ENCODE measurements at regions not wholly inside any gene's neighbourhood (a gene's known extent, or its start where the extent isn't known, plus 50 kb on each side); places are given as distances from the start of the nearest gene placed in this dataset.

DNA sequence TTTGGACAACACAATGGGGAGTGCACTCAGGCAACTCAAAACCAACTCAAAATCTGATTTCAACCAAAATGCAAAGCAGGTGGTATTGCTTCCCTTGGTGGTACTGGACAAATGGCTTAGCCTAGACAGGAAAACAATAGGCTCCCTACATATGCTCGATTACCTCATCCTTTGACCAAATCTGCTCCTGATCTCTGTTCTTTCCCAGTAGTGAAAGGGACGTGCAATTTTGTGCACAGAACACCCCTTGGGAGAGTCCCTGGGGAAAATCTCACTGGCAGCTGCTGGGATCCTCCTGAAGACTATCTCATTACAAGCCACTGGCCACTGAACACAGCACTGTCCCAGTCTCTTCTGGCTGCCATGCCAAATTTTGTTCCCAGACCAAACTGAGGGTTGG is 149.2 kb upstream of the VSTM2A start:
- H3K9me3 ChIP-seq (ENCODE audit: control insufficient read depth, insufficient read depth, low read depth, low read length): no peaks in the 10 kb centered on the region
- H3K36me3 ChIP-seq (ENCODE audit: control insufficient read depth, insufficient read depth, low read length): no peaks in the 10 kb centered on the region
- H3K4me3 ChIP-seq (ENCODE audit: low read depth in 2 of 2, low read length in 2 of 2): no peak overlapping the region
- ATAC-seq: no peak; the same call in 1 of the 2 replicates
- intact Hi-C loops (cut with micrococcal nuclease; ENCODE audit: unreplicated experiment): no loop called here
- in situ Hi-C loops (cut with HindIII; ENCODE audit: low pct_unique_long_range_greater_than_20kb, low sequenced_read_pairs): no loop called here
- no peak for DNase-seq (ENCODE audit: low read depth, low spot score)
- ChIA-PET POLR2A (no interaction called here), CTCF (no interaction called here)
- TF ChIP-seq TCF7L2 (IDR thresholded peaks at IDR 0.05; ENCODE audit: low read depth, low read length) (no peak), SIN3A (IDR thresholded peaks at IDR 0.05; ENCODE audit: borderline replicate concordance, insufficient read depth, low read depth, low read length) (no peak), REST (IDR thresholded peaks at IDR 0.05; ENCODE audit: insufficient read depth in 1 of 2, low read depth in 2 of 2, low read length in 1 of 2) (no peak), POLR2AphosphoS5 (IDR thresholded peaks at IDR 0.05; ENCODE audit: low read depth, low read length) (no peak)
- TF ChIP-seq, protein P1, sequence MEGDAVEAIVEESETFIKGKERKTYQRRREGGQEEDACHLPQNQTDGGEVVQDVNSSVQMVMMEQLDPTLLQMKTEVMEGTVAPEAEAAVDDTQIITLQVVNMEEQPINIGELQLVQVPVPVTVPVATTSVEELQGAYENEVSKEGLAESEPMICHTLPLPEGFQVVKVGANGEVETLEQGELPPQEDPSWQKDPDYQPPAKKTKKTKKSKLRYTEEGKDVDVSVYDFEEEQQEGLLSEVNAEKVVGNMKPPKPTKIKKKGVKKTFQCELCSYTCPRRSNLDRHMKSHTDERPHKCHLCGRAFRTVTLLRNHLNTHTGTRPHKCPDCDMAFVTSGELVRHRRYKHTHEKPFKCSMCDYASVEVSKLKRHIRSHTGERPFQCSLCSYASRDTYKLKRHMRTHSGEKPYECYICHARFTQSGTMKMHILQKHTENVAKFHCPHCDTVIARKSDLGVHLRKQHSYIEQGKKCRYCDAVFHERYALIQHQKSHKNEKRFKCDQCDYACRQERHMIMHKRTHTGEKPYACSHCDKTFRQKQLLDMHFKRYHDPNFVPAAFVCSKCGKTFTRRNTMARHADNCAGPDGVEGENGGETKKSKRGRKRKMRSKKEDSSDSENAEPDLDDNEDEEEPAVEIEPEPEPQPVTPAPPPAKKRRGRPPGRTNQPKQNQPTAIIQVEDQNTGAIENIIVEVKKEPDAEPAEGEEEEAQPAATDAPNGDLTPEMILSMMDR (IDR thresholded peaks at IDR 0.05): no peak
- H3K27me3 ChIP-seq (ENCODE audit: control insufficient read depth, insufficient read depth, low read length): no peaks in the 10 kb centered on the region
- no peaks in the 10 kb centered on the region for H3K4me1 ChIP-seq (ENCODE audit: control insufficient read depth, insufficient read depth, low read length)
- no TSS peak for BruUV-seq (replicated peaks)
- H3K27ac ChIP-seq (ENCODE audit: low read length): no peak overlapping the region

DNA sequence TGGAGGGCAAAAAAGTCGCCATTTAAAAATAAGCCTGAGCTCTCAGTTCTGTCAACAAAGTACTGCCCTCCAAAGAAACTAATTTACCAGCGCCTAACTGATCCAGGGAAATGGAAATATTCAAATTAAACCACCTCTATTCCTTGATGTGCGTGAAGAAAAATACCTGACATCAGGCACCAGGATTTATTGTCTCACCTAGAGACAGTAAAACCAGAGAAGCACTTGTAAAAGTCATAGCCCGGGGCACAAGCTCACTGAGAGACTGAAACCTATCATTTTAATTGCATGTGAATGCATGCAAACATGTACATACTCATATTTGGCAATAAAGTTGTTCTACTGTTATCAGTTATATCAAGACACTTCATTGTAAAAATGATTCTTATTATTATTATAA is 147.3 kb upstream of the VSTM2A start:
- no peak overlapping the region for H3K27ac ChIP-seq (ENCODE audit: low read length)
- no peaks in the 10 kb centered on the region for H3K27me3 ChIP-seq (ENCODE audit: control insufficient read depth, insufficient read depth, low read length)
- ChIA-PET POLR2A (no interaction called here), CTCF (no interaction called here)
- BruUV-seq (replicated peaks): no TSS peak
- no peaks in the 10 kb centered on the region for H3K9me3 ChIP-seq (ENCODE audit: control insufficient read depth, insufficient read depth, low read depth, low read length)
- H3K4me1 ChIP-seq (ENCODE audit: control insufficient read depth, insufficient read depth, low read length): no peaks in the 10 kb centered on the region
- no peak overlapping the region for H3K4me3 ChIP-seq (ENCODE audit: low read depth in 2 of 2, low read length in 2 of 2)
- no peaks in the 10 kb centered on the region for H3K36me3 ChIP-seq (ENCODE audit: control insufficient read depth, insufficient read depth, low read length)
- DNase-seq (ENCODE audit: low read depth, low spot score): no peak
- intact Hi-C loops (cut with micrococcal nuclease; ENCODE audit: unreplicated experiment): no loop called here
- in situ Hi-C loops (cut with HindIII; ENCODE audit: low pct_unique_long_range_greater_than_20kb, low sequenced_read_pairs): no loop called here
- TF ChIP-seq SIN3A (IDR thresholded peaks at IDR 0.05; ENCODE audit: borderline replicate concordance, insufficient read depth, low read depth, low read length): no peak
- no peak for TF ChIP-seq POLR2AphosphoS5 (IDR thresholded peaks at IDR 0.05; ENCODE audit: low read depth, low read length)
- no peak for TF ChIP-seq REST (IDR thresholded peaks at IDR 0.05; ENCODE audit: insufficient read depth in 1 of 2, low read depth in 2 of 2, low read length in 1 of 2)
- no peak for TF ChIP-seq TCF7L2 (IDR thresholded peaks at IDR 0.05; ENCODE audit: low read depth, low read length)
- TF ChIP-seq, protein P1 (IDR thresholded peaks at IDR 0.05): no peak
- ATAC-seq: no peak
